ENCODE measurements at regions not wholly inside any gene's neighbourhood (a gene's known extent, or its start where the extent isn't known, plus 50 kb on each side); places are given as distances from the start of the nearest gene placed in this dataset.

DNA sequence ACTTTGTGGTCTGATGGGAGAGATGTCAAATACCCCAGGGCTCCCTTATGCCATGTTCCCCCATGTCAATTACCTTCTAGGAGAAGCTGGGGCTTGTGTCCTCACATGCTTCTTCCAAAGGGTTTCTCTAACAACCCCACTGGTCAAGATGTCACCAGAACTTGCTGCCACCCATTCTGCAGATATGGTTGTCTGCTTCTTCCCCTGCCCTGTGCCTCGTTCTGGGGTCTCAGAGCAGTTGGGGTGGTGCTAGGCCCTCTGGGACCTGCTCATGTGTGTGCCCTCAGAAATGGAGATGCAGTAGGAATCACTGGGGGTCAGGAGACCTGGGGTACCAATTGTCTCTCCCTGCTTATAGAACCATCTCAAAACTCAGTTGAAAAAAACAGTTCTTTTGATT is 268.6 kb downstream of the MYCN start:
- TF ChIP-seq L3MBTL2 (conservative IDR thresholded peaks at IDR 0.05) (no peak), FOXA1 (IDR thresholded peaks at IDR 0.05) (no peak), ZNF384 (IDR thresholded peaks at IDR 0.05) (no peak), FOXK2 (IDR thresholded peaks at IDR 0.05) (no peak), SUZ12 (IDR thresholded peaks at IDR 0.05) (no peak), FOXM1 (IDR thresholded peaks at IDR 0.05; ENCODE audit: borderline replicate concordance) (no peak), LEF1 (IDR thresholded peaks at IDR 0.05; ENCODE audit: borderline replicate concordance) (no peak), ELF4 (IDR thresholded peaks at IDR 0.05) (no peak), HDGF (IDR thresholded peaks at IDR 0.05; ENCODE audit: borderline replicate concordance) (no peak), TARDBP (IDR thresholded peaks at IDR 0.05) (no peak), BHLHE40 (IDR thresholded peaks at IDR 0.05; ENCODE audit: borderline replicate concordance) (no peak), NFRKB (IDR thresholded peaks at IDR 0.05) (no peak), CTBP1 (IDR thresholded peaks at IDR 0.05; ENCODE audit: borderline replicate concordance) (no peak), SP1 (IDR thresholded peaks at IDR 0.05) (no peak), ARNT (IDR thresholded peaks at IDR 0.05) (no peak)
- TF ChIP-seq, protein P1, sequence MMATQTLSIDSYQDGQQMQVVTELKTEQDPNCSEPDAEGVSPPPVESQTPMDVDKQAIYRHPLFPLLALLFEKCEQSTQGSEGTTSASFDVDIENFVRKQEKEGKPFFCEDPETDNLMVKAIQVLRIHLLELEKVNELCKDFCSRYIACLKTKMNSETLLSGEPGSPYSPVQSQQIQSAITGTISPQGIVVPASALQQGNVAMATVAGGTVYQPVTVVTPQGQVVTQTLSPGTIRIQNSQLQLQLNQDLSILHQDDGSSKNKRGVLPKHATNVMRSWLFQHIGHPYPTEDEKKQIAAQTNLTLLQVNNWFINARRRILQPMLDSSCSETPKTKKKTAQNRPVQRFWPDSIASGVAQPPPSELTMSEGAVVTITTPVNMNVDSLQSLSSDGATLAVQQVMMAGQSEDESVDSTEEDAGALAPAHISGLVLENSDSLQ (IDR thresholded peaks at IDR 0.05) = no peak
- CTCF ChIA-PET = no interaction called here
- DNase-seq (ENCODE audit: extremely low spot score) = no peak
- POLR2A ChIA-PET = no interaction called here

DNA sequence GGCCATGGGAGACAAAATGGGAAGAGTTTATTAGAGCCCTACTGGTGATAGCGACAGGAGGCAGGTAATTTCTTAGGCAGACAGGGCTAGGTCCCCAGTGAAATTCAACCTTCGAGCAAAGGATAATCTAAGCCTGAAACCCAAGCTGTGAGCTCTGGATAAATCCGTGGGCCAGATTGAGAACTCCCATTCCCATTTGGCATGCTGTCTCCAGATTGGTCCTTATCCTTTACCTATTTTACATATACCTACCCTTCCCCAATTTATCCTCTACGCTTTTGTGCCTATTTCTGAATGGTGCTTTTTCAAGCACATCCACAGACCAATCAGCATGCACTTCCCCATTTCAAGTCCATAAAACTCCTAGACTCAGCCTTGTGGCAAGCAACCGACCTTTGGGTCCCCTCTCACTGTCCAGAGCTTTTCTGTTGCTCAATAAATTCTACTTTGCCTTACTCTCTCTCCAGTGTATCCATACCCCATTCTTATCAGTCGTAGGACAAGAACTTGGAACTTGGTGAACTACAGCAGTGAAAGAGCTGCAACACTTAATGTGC is 268.0 kb downstream of the MYCN start:
- TF ChIP-seq CTBP1 (IDR thresholded peaks at IDR 0.05; ENCODE audit: borderline replicate concordance) (no peak), FOXM1 (IDR thresholded peaks at IDR 0.05; ENCODE audit: borderline replicate concordance) (no peak), HDGF (IDR thresholded peaks at IDR 0.05; ENCODE audit: borderline replicate concordance) (no peak), ARNT (IDR thresholded peaks at IDR 0.05) (no peak), TARDBP (IDR thresholded peaks at IDR 0.05) (no peak), ZNF384 (IDR thresholded peaks at IDR 0.05) (no peak), NFRKB (IDR thresholded peaks at IDR 0.05) (no peak), FOXA1 (IDR thresholded peaks at IDR 0.05) (no peak), SP1 (IDR thresholded peaks at IDR 0.05) (no peak), FOXK2 (IDR thresholded peaks at IDR 0.05) (no peak), L3MBTL2 (conservative IDR thresholded peaks at IDR 0.05) (no peak), BHLHE40 (IDR thresholded peaks at IDR 0.05; ENCODE audit: borderline replicate concordance) (no peak)
- TF ChIP-seq, protein P1 (IDR thresholded peaks at IDR 0.05) = no peak
- ChIA-PET POLR2A (no interaction called here), CTCF (no interaction called here)
- DNase-seq (ENCODE audit: extremely low spot score) = no peak

DNA sequence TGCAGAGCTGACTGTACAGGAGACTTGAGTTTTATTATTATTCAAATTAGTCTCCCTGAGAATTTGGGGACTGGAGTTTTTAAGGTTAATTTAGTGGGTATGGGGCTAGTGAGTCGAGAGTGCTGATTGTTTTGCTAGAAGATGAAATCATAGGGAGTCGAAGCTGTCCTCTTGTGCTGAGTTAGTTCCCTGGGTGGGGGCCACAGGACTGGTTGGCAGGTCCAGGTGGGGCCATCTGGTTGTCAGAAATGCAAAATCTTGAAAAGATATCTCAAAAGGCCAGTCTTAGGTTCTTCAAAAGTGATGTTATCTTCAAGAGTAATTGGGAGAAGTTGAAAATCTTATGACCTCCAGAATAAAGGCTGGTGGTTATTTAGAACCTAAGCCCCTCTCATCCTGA is 267.3 kb downstream of the MYCN start:
- CTCF ChIA-PET = no interaction called here

DNA sequence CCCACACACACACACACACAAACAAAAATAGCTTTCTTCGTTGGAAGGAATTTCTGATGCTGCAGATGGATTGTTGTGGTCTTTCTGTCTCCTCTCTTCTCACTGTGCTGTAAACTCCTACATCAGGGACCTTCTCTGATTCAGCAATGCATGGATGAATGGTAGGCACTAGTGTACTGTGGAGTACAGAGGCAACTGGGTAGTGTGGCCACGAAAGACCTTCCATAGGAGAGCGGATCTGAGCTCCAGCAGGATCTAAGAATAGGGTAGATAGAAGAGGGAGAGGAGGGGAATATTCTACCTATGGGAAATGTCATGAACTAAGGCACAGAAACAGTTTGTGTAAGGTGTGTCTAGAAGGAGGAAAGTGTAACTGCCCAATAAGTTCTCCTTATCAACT is 266.8 kb downstream of the MYCN start:
- ChIA-PET POLR2A (no interaction called here), CTCF (no interaction called here)
- no peak for TF ChIP-seq LEF1 (IDR thresholded peaks at IDR 0.05; ENCODE audit: borderline replicate concordance)
- TF ChIP-seq FOXK2 (IDR thresholded peaks at IDR 0.05) = no peak
- TF ChIP-seq SUZ12 (IDR thresholded peaks at IDR 0.05) = no peak
- TF ChIP-seq ELF4 (IDR thresholded peaks at IDR 0.05) = no peak
- TF ChIP-seq HDGF (IDR thresholded peaks at IDR 0.05; ENCODE audit: borderline replicate concordance) = no peak
- TF ChIP-seq TARDBP (IDR thresholded peaks at IDR 0.05) = no peak
- no peak for TF ChIP-seq NFRKB (IDR thresholded peaks at IDR 0.05)
- TF ChIP-seq BHLHE40 (IDR thresholded peaks at IDR 0.05; ENCODE audit: borderline replicate concordance) = no peak
- TF ChIP-seq FOXM1 (IDR thresholded peaks at IDR 0.05; ENCODE audit: borderline replicate concordance) = no peak
- TF ChIP-seq L3MBTL2 (conservative IDR thresholded peaks at IDR 0.05) = no peak
- no peak for TF ChIP-seq FOXA1 (IDR thresholded peaks at IDR 0.05)
- TF ChIP-seq ZNF384 (IDR thresholded peaks at IDR 0.05) = no peak
- TF ChIP-seq, protein P1 (IDR thresholded peaks at IDR 0.05) = no peak
- TF ChIP-seq SP1 (IDR thresholded peaks at IDR 0.05) = no peak
- TF ChIP-seq CTBP1 (IDR thresholded peaks at IDR 0.05; ENCODE audit: borderline replicate concordance) = no peak
- TF ChIP-seq ARNT (IDR thresholded peaks at IDR 0.05) = no peak
- no peak for DNase-seq (ENCODE audit: extremely low spot score)

More for the DNA sequence above, 267.3 kb downstream of the MYCN start:
- TF ChIP-seq SP1 (IDR thresholded peaks at IDR 0.05) (no peak), ARNT (IDR thresholded peaks at IDR 0.05) (no peak), BHLHE40 (IDR thresholded peaks at IDR 0.05; ENCODE audit: borderline replicate concordance) (no peak), LEF1 (IDR thresholded peaks at IDR 0.05; ENCODE audit: borderline replicate concordance) (no peak), SUZ12 (IDR thresholded peaks at IDR 0.05) (no peak), FOXK2 (IDR thresholded peaks at IDR 0.05) (no peak)
- TF ChIP-seq, protein P1 (IDR thresholded peaks at IDR 0.05) = no peak
- DNase-seq (ENCODE audit: extremely low spot score) = no peak
- POLR2A ChIA-PET = no interaction called here

DNA sequence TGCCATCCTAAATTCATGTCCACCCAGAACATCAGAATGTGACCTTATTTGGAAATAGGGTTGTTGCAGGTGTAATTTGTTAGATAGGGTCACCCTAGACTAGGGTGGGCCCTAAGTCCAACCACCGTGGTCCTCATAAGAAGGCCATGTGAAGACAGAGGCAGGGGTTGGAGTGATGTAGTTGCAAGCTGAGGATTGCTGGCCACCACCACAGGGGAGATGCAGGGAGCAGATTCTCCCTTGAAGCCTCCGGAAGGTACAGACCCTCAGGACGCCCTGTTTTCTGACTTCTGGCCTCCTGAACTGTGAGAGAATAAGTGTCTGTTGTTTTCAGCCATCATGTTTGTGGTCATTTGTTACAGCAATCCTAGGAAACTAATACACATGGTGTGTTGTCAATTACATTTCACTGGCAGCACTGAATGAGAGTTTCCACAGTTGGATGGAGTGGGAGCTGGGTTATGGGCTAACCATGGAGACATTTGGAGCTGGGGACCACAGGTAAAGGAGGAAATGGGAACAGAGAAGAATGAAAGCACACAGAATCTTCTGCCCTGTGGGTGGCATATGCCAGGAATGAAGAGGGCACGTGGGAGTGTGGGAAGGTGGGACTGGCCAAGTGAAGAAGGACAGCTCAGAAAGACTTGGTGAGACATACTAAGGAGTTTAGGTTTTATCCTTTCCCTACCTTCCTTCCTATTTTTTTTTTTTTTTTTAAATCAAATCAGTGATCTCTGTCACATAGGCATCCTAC is 266.0 kb downstream of the MYCN start:
- no peak for TF ChIP-seq HDGF (IDR thresholded peaks at IDR 0.05; ENCODE audit: borderline replicate concordance)
- CTCF ChIA-PET = no interaction called here
- POLR2A ChIA-PET = no interaction called here

More for the DNA sequence above, 266.0 kb downstream of the MYCN start:
- DNase-seq (ENCODE audit: extremely low spot score) = no peak
